ENCODE measurements at regions not wholly inside any gene's neighbourhood (a gene's known extent, or its start where the extent isn't known, plus 50 kb on each side); places are given as distances from the start of the nearest gene placed in this dataset.

DNA sequence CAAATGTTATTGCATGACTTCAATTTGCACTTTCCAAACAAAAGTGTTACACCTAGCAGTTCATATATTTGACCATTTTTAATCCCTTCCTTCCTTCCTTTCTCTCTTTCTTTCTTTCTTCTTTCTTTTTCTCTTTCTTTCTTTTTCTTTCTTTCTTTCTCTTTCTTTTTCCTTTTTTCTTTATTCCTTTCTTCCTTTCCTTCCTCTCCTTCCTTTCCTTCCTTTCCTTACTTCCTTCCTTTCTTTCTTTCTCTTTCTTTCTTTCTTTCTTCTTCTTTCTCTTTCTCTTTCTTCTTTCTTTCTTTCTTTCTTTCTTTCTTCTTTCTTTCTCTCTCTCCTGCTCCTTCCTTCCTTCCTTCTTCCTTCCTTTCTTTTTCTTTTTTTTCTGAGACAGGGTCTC is 146.7 kb upstream of the ALKAL2 start:
- ATAC-seq, result no peak
- no peak for TF ChIP-seq TCF4 (CRISPR knock-in tag; IDR thresholded peaks at IDR 0.05; ENCODE audit: borderline replicate concordance)

DNA sequence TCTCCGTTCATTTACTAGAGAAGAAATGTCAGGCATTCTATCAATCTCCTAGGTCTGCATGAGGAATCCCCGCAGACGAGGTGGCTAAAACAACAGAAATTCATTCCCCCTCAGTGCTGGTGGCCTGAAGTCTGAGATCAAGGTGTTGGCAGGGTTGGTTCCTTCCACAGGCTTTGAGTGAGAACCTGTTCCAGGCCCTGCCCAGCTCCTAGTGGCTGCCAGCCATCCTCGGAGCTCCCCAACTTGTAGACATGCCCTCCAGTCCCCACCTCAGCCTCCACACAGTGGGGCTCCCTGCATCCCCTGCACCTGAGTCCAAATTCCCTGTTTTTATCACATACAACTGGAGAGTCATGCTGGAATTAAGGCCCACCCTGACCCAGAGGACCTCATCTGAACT is 145.3 kb upstream of the ALKAL2 start:
- no peak for ATAC-seq
- TF ChIP-seq ZNF565 (CRISPR knock-in tag; conservative IDR thresholded peaks at IDR 0.05; ENCODE audit: low read depth) (no peak), ZNF70 (CRISPR knock-in tag; IDR thresholded peaks at IDR 0.05) (no peak), TCF4 (CRISPR knock-in tag; IDR thresholded peaks at IDR 0.05; ENCODE audit: borderline replicate concordance) (no peak)

GRCh38 chr2:430291-431040 is 142.6 kb upstream of the ALKAL2 start:
- no peak for ATAC-seq

DNA sequence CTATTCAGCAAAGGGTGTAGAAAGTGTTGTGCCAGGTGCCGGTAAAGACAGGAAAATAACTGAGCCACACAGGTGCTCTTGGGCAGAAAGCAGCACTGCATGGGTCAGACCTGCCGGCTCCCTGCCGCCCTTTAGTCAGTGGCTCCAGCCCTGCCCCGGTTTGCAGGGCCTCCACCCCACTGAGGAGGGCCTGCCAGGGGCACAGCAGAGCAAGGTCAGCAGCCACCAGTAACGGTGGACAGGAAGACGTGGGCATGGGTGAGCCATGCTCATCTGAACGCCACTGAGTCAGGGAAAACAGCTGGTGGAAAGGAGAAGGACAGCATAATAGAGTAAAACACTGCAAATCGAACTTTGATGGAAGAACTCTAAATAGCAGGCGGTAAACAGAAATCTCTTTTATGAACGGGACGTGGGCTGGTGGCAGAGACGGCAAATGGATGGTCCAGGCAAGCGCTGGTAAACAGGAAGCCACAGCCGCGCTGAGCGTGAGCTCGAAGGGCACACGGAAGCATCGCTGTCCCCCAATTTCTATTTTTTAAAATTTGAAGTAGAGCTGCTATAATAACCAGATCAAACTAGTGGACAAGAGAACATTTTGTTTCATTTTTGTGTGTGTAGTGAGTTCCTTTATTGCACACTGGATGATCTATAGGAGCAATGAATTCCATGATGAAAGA is 141.8 kb upstream of the ALKAL2 start:
- ATAC-seq, result no peak
- TF ChIP-seq ZNF70 (CRISPR knock-in tag; IDR thresholded peaks at IDR 0.05), result no peak
- TF ChIP-seq CSDC2 (CRISPR knock-in tag; IDR thresholded peaks at IDR 0.05), result no peak
- TF ChIP-seq TOX (CRISPR knock-in tag; IDR thresholded peaks at IDR 0.05; ENCODE audit: borderline replicate concordance), result no peak
- no peak for TF ChIP-seq ESRRG (CRISPR knock-in tag; IDR thresholded peaks at IDR 0.05)
- TF ChIP-seq ZNF565 (CRISPR knock-in tag; conservative IDR thresholded peaks at IDR 0.05; ENCODE audit: low read depth), result no peak
- TF ChIP-seq, protein P1, sequence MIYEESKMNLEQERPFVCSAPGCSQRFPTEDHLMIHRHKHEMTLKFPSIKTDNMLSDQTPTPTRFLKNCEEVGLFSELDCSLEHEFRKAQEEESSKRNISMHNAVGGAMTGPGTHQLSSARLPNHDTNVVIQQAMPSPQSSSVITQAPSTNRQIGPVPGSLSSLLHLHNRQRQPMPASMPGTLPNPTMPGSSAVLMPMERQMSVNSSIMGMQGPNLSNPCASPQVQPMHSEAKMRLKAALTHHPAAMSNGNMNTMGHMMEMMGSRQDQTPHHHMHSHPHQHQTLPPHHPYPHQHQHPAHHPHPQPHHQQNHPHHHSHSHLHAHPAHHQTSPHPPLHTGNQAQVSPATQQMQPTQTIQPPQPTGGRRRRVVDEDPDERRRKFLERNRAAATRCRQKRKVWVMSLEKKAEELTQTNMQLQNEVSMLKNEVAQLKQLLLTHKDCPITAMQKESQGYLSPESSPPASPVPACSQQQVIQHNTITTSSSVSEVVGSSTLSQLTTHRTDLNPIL (CRISPR knock-in tag; IDR thresholded peaks at IDR 0.05; ENCODE audit: low read depth), result no peak
- TF ChIP-seq SNAI2 (CRISPR knock-in tag; IDR thresholded peaks at IDR 0.05), result no peak
- TF ChIP-seq GLIS3 (CRISPR knock-in tag; IDR thresholded peaks at IDR 0.05), result no peak
- no peak for TF ChIP-seq ARNTL (CRISPR knock-in tag; IDR thresholded peaks at IDR 0.05; ENCODE audit: borderline replicate concordance, low read depth)

More at GRCh38 chr2:430291-431040, 142.6 kb upstream of the ALKAL2 start:
- TF ChIP-seq BACH2 (CRISPR knock-in tag; IDR thresholded peaks at IDR 0.05; ENCODE audit: borderline replicate concordance) (no peak), PPARA (CRISPR knock-in tag; IDR thresholded peaks at IDR 0.05; ENCODE audit: borderline replicate concordance) (no peak), ZNF70 (CRISPR knock-in tag; IDR thresholded peaks at IDR 0.05) (no peak), ZFP3 (CRISPR knock-in tag; IDR thresholded peaks at IDR 0.05) (no peak), TCF4 (CRISPR knock-in tag; IDR thresholded peaks at IDR 0.05; ENCODE audit: borderline replicate concordance) (no peak), OSR1 (CRISPR knock-in tag; IDR thresholded peaks at IDR 0.05) (no peak), SNAI2 (CRISPR knock-in tag; IDR thresholded peaks at IDR 0.05) (no peak), ZNF8 (CRISPR knock-in tag; IDR thresholded peaks at IDR 0.05) (no peak), ESRRG (CRISPR knock-in tag; IDR thresholded peaks at IDR 0.05) (no peak), ISL1 (CRISPR knock-in tag; IDR thresholded peaks at IDR 0.05) (no peak), TOX (CRISPR knock-in tag; IDR thresholded peaks at IDR 0.05; ENCODE audit: borderline replicate concordance) (no peak), RARB (CRISPR knock-in tag; IDR thresholded peaks at IDR 0.05) (no peak), CSDC2 (CRISPR knock-in tag; IDR thresholded peaks at IDR 0.05) (no peak), GLIS3 (CRISPR knock-in tag; IDR thresholded peaks at IDR 0.05) (no peak), ZNF565 (CRISPR knock-in tag; conservative IDR thresholded peaks at IDR 0.05; ENCODE audit: low read depth) (no peak), ZFP30 (CRISPR knock-in tag; IDR thresholded peaks at IDR 0.05) (no peak)
- TF ChIP-seq, protein P2, sequence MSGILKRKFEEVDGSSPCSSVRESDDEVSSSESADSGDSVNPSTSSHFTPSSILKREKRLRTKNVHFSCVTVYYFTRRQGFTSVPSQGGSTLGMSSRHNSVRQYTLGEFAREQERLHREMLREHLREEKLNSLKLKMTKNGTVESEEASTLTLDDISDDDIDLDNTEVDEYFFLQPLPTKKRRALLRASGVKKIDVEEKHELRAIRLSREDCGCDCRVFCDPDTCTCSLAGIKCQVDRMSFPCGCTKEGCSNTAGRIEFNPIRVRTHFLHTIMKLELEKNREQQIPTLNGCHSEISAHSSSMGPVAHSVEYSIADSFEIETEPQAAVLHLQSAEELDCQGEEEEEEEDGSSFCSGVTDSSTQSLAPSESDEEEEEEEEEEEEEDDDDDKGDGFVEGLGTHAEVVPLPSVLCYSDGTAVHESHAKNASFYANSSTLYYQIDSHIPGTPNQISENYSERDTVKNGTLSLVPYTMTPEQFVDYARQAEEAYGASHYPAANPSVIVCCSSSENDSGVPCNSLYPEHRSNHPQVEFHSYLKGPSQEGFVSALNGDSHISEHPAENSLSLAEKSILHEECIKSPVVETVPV (CRISPR knock-in tag; IDR thresholded peaks at IDR 0.05), result no peak
- TF ChIP-seq, protein P3, sequence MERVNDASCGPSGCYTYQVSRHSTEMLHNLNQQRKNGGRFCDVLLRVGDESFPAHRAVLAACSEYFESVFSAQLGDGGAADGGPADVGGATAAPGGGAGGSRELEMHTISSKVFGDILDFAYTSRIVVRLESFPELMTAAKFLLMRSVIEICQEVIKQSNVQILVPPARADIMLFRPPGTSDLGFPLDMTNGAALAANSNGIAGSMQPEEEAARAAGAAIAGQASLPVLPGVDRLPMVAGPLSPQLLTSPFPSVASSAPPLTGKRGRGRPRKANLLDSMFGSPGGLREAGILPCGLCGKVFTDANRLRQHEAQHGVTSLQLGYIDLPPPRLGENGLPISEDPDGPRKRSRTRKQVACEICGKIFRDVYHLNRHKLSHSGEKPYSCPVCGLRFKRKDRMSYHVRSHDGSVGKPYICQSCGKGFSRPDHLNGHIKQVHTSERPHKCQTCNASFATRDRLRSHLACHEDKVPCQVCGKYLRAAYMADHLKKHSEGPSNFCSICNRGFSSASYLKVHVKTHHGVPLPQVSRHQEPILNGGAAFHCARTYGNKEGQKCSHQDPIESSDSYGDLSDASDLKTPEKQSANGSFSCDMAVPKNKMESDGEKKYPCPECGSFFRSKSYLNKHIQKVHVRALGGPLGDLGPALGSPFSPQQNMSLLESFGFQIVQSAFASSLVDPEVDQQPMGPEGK (CRISPR knock-in tag; IDR thresholded peaks at IDR 0.05; ENCODE audit: borderline replicate concordance), result no peak
- TF ChIP-seq, protein P1 (CRISPR knock-in tag; IDR thresholded peaks at IDR 0.05; ENCODE audit: low read depth), result no peak
- TF ChIP-seq, protein P4, sequence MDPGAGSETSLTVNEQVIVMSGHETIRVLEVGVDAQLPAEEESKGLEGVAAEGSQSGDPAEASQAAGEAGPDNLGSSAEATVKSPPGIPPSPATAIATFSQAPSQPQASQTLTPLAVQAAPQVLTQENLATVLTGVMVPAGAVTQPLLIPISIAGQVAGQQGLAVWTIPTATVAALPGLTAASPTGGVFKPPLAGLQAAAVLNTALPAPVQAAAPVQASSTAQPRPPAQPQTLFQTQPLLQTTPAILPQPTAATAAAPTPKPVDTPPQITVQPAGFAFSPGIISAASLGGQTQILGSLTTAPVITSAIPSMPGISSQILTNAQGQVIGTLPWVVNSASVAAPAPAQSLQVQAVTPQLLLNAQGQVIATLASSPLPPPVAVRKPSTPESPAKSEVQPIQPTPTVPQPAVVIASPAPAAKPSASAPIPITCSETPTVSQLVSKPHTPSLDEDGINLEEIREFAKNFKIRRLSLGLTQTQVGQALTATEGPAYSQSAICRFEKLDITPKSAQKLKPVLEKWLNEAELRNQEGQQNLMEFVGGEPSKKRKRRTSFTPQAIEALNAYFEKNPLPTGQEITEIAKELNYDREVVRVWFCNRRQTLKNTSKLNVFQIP (CRISPR knock-in tag; IDR thresholded peaks at IDR 0.05; ENCODE audit: borderline replicate concordance, low read depth), result no peak
